DMS 273 (cell line): ENCODE measurements at regions not wholly inside any gene's neighbourhood (a gene's known extent, or its start where the extent isn't known, plus 50 kb on each side); places are given as distances from the start of the nearest gene placed in this dataset.

Experiments
- DNase-seq: peaks from one replicate; lab custom pipeline; 2025; ENCODE audit not compliant: unreplicated experiment; lab: John Stamatoyannopoulos, UW

GRCh38 chr3:71851878-71852277, 66.9 kb upstream of the PROK2 start:
- DNase-seq: no peak

DNA sequence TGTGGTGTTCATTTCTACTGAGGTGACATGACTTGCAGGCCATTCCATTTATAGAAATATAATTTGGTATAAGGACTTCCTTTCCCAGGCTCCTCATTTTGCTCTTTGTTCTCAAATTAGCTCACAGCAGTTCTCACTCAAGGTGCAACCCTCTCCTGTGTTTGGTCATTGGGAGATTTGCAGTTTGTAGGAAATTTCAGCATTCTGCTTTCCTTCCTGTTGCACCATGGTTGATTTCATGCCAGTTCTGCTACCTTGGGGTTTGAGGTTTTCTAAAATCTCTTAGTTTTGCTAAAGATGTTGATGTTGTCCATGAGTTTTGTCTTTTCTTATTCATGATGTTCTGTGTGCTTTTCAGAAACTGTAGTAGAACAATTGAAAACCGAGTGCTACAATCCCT, 65.7 kb upstream of the PROK2 start:
- DNase-seq: no peak

GRCh38 chr3:71849681-71850080, 64.7 kb upstream of the PROK2 start:
- no peak for DNase-seq

DNA sequence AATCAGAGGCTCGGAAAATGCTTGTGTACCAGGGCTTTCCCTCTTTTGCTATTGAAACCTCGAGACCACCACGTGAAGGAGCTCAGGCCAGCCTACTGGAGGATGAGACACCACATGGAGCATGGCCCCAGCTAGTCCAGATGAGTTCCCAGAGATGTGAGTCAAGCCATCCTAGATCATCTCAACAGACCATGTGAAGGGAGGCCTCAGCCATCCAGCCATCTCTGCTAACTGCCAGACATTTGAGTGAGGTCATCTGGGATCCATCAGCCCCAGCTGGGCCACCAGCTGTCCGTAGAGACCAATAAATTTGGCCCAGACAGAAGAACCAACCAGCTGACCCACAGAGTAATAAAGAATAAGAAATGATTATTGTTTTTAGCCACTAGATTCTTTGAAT, 62.8 kb upstream of the PROK2 start:
- DNase-seq: peak; percentile 8

GRCh38 chr3:71846185-71846584, 61.2 kb upstream of the PROK2 start:
- DNase-seq: no peak

GRCh38 chr3:71843071-71843470, 58.1 kb upstream of the PROK2 start:
- no peak for DNase-seq

GRCh38 chr3:71838406-71838805, 53.5 kb upstream of the PROK2 start:
- no peak for DNase-seq
